ENCODE measurements at regions not wholly inside any gene's neighbourhood (a gene's known extent, or its start where the extent isn't known, plus 50 kb on each side); places are given as distances from the start of the nearest gene placed in this dataset.

DNA sequence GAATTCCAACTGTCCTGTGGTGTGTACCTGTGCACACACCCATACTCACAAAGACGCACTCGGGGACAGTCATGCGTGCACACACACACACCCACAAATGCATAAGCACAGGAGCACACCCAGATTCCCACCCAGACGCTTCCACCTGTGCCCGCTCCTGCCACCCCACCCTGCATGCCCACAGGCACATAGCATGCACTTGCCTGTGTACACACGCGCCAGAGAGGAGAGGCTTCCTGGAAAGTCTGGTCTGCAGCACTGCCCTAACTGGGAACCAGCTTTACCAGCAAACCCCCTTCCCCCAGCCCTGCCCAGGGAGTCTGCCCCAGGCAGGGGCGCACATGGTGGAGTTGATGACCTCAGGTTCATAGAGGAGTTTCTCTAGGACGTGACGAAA, 246.2 kb downstream of the UACA start:
- TF ChIP-seq, protein P1, sequence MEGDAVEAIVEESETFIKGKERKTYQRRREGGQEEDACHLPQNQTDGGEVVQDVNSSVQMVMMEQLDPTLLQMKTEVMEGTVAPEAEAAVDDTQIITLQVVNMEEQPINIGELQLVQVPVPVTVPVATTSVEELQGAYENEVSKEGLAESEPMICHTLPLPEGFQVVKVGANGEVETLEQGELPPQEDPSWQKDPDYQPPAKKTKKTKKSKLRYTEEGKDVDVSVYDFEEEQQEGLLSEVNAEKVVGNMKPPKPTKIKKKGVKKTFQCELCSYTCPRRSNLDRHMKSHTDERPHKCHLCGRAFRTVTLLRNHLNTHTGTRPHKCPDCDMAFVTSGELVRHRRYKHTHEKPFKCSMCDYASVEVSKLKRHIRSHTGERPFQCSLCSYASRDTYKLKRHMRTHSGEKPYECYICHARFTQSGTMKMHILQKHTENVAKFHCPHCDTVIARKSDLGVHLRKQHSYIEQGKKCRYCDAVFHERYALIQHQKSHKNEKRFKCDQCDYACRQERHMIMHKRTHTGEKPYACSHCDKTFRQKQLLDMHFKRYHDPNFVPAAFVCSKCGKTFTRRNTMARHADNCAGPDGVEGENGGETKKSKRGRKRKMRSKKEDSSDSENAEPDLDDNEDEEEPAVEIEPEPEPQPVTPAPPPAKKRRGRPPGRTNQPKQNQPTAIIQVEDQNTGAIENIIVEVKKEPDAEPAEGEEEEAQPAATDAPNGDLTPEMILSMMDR (IDR thresholded peaks at IDR 0.05; ENCODE audit: insufficient read depth, low read length): no peak
- TF ChIP-seq POLR2AphosphoS5 (IDR thresholded peaks at IDR 0.05; ENCODE audit: low read depth): no peak
- TF ChIP-seq, protein P2, sequence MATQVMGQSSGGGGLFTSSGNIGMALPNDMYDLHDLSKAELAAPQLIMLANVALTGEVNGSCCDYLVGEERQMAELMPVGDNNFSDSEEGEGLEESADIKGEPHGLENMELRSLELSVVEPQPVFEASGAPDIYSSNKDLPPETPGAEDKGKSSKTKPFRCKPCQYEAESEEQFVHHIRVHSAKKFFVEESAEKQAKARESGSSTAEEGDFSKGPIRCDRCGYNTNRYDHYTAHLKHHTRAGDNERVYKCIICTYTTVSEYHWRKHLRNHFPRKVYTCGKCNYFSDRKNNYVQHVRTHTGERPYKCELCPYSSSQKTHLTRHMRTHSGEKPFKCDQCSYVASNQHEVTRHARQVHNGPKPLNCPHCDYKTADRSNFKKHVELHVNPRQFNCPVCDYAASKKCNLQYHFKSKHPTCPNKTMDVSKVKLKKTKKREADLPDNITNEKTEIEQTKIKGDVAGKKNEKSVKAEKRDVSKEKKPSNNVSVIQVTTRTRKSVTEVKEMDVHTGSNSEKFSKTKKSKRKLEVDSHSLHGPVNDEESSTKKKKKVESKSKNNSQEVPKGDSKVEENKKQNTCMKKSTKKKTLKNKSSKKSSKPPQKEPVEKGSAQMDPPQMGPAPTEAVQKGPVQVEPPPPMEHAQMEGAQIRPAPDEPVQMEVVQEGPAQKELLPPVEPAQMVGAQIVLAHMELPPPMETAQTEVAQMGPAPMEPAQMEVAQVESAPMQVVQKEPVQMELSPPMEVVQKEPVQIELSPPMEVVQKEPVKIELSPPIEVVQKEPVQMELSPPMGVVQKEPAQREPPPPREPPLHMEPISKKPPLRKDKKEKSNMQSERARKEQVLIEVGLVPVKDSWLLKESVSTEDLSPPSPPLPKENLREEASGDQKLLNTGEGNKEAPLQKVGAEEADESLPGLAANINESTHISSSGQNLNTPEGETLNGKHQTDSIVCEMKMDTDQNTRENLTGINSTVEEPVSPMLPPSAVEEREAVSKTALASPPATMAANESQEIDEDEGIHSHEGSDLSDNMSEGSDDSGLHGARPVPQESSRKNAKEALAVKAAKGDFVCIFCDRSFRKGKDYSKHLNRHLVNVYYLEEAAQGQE (IDR thresholded peaks at IDR 0.05; ENCODE audit: insufficient replicate concordance, low read depth): no peak
